Neural cell (in vitro differentiated cells): ENCODE measurements at regions not wholly inside any gene's neighbourhood (a gene's known extent, or its start where the extent isn't known, plus 50 kb on each side); places are given as distances from the start of the nearest gene placed in this dataset.

Experiments used
- H2AFZ ChIP-seq: fragments of 200-600, 300-800 bp; sonication (generic), shearing (Covaris generic); 2 replicates; pipeline ENCODE4 v1.6.0; 2014; ENCODE audit warnings: low read depth, mild to moderate bottlenecking, antibody characterized with exemption, low read length, moderate library complexity
- H3F3A ChIP-seq: fragments of 200-600 bp; shearing (Covaris generic); 2 replicates; pipeline ENCODE4 v1.6.1; 2016; ENCODE audit warnings: mild to moderate bottlenecking, moderate library complexity, mixed read lengths, antibody characterized with exemption, low read length; ENCODE audit not compliant: insufficient read depth, poor library complexity, severe bottlenecking
- H3K27ac ChIP-seq: fragments of 200-600, 300-800 bp; sonication (generic), shearing (Covaris generic); 2 replicates; pipeline ENCODE4 v1.5.1; 2014; ENCODE audit warnings: mild to moderate bottlenecking, low read length, moderate library complexity
- H3K27me3 ChIP-seq: fragments of 300-800, 200-600 bp; sonication (generic), shearing (Covaris generic); 2 replicates; pipeline ENCODE4 v1.6.0; 2014; ENCODE audit warnings: mild to moderate bottlenecking, low read depth, low read length, moderate library complexity; ENCODE audit not compliant: insufficient read depth
- H3K36me3 ChIP-seq: fragments of 300-800, 200-600 bp; sonication (generic), shearing (Covaris generic); 2 replicates; pipeline ENCODE4 v1.5.1; 2014; ENCODE audit warnings: mild to moderate bottlenecking, antibody characterized with exemption, low read length, moderate library complexity; ENCODE audit not compliant: insufficient read depth
- H3K4me2 ChIP-seq: fragments of 300-800, 200-600 bp; sonication (generic), shearing (Covaris generic); 2 replicates; pipeline ENCODE4 v1.6.0; 2014; ENCODE audit warnings: mild to moderate bottlenecking, low read length
- H3K4me3 ChIP-seq: fragments of 300-800, 200-600 bp; sonication (generic), shearing (Covaris generic); 2 replicates; pipeline ENCODE4 v1.5.1; 2014; ENCODE audit warnings: mild to moderate bottlenecking, low read length, moderate library complexity
- H3K79me2 ChIP-seq: fragments of 200-600 bp; shearing (Covaris generic); replicated peaks from 2 replicates; pipeline ENCODE4 v1.6.0; 2014; ENCODE audit warnings: mild to moderate bottlenecking, low read length, moderate library complexity; ENCODE audit not compliant: insufficient read depth
- H3K9ac ChIP-seq: fragments of 300-800, 200-600 bp; sonication (generic), shearing (Covaris generic); 2 replicates; pipeline ENCODE4 v1.6.1; 2016; ENCODE audit warnings: mild to moderate bottlenecking, low read length, mixed read lengths
- H3K9me2 ChIP-seq: fragments of 200-600 bp; shearing (Covaris generic); 2 replicates; pipeline ENCODE4 v1.6.1; 2016; ENCODE audit warnings: mild to moderate bottlenecking, low read length, mixed read lengths; ENCODE audit not compliant: insufficient read depth
- H3K9me3 ChIP-seq: fragments of 200-600, 300-800 bp; sonication (generic), shearing (Covaris generic); 2 replicates; pipeline ENCODE4 v1.6.1; 2016; ENCODE audit warnings: mild to moderate bottlenecking, mixed run types, low read length, moderate library complexity, mixed read lengths
- H4K20me1 ChIP-seq: fragments of 200-600 bp; shearing (Covaris generic); 2 replicates; pipeline ENCODE4 v1.6.1; 2016; ENCODE audit warnings: mild to moderate bottlenecking, mixed run types; ENCODE audit not compliant: insufficient read depth
- CTCF ChIP-seq: fragments of 450-650 bp; IDR thresholded peaks from 2 replicates; pipeline ENCODE4 v1.5.1; 2014; ENCODE audit warnings: antibody characterized with exemption, mild to moderate bottlenecking, moderate library complexity; ENCODE audit not compliant: poor library complexity, severe bottlenecking
- EP300 ChIP-seq: fragments of 450-650 bp; conservative IDR thresholded peaks from 2 replicates; pipeline ENCODE4 v1.6.1; 2014; ENCODE audit warnings: antibody characterized with exemption, mild to moderate bottlenecking, moderate library complexity; ENCODE audit not compliant: poor library complexity, severe bottlenecking
- EZH2 ChIP-seq: fragments of 200-600, 300-800 bp; shearing (Covaris generic), sonication (generic); IDR thresholded peaks from 2 replicates; pipeline ENCODE4 v1.6.1; 2014; ENCODE audit warnings: antibody characterized with exemption, low read length, borderline replicate concordance, mild to moderate bottlenecking; ENCODE audit not compliant: insufficient read depth, poor library complexity, severe bottlenecking
- MXI1 ChIP-seq: fragments of 450-650 bp; conservative IDR thresholded peaks from 2 replicates; pipeline ENCODE4 v1.6.1; 2014; ENCODE audit warnings: antibody characterized with exemption, mild to moderate bottlenecking; ENCODE audit not compliant: poor library complexity, severe bottlenecking
- POLR2AphosphoS5 ChIP-seq: IDR thresholded peaks from 2 replicates; pipeline ENCODE4 v1.6.1; 2012
- RAD21 ChIP-seq: fragments of 450-650 bp; conservative IDR thresholded peaks from 2 replicates; pipeline ENCODE4 v1.6.1; 2014; ENCODE audit warnings: antibody characterized with exemption, mild to moderate bottlenecking, moderate library complexity
- REST ChIP-seq: IDR thresholded peaks from 2 replicates; pipeline ENCODE4 v1.6.1; 2012; ENCODE audit warnings: borderline replicate concordance
- SMC3 ChIP-seq: fragments of 450-650 bp; conservative IDR thresholded peaks from 2 replicates; pipeline ENCODE4 v1.6.1; 2014; ENCODE audit warnings: antibody characterized with exemption, mild to moderate bottlenecking, moderate library complexity; ENCODE audit not compliant: poor library complexity
- TAF1 ChIP-seq: IDR thresholded peaks from 2 replicates; pipeline ENCODE4 v1.6.1; 2012; ENCODE audit warnings: low read depth

GRCh38 chr9:17936365-17936764 is 357.5 kb downstream of the SH3GL2 start:
- Histone ChIP-seq H3K9me2 (no peaks in the 10 kb centered on the region), H3K4me3 (no peak overlapping the region), H3K36me3 (no peaks in the 10 kb centered on the region), H3K27ac (no peak overlapping the region), H3K27me3 (no peaks in the 10 kb centered on the region), H3K79me2 (no peaks in the 10 kb centered on the region), H3K9ac (no peak overlapping the region), H3K9me3 (no peaks in the 10 kb centered on the region), H3F3A (no peaks in the 10 kb centered on the region), H4K20me1 (no peaks in the 10 kb centered on the region), H2AFZ (no peak overlapping the region), H3K4me2 (no peak overlapping the region)
- TF ChIP-seq SMC3, result no peak
- no peak for TF ChIP-seq MXI1
- no peak for TF ChIP-seq EP300
- TF ChIP-seq RAD21, result no peak
- TF ChIP-seq CTCF, result no peak
- no peak for TF ChIP-seq EZH2
- no peak for TF ChIP-seq TAF1
- no peak for TF ChIP-seq REST
- TF ChIP-seq POLR2AphosphoS5, result no peak

GRCh38 chr9:17938035-17938655 is 359.3 kb downstream of the SH3GL2 start:
- TF ChIP-seq REST (no peak), MXI1 (no peak), CTCF (no peak), POLR2AphosphoS5 (no peak)
- Histone ChIP-seq H3K4me3 (no peak overlapping the region), H3K4me2 (no peak overlapping the region)

More at GRCh38 chr9:17938035-17938655, 359.3 kb downstream of the SH3GL2 start:
- H4K20me1 ChIP-seq, result no peaks in the 10 kb centered on the region
- H2AFZ ChIP-seq, result no peak overlapping the region
- no peaks in the 10 kb centered on the region for H3K79me2 ChIP-seq
- no peaks in the 10 kb centered on the region for H3K36me3 ChIP-seq
- H3K27ac ChIP-seq, result no peak overlapping the region
- no peaks in the 10 kb centered on the region for H3F3A ChIP-seq
- H3K27me3 ChIP-seq, result no peaks in the 10 kb centered on the region
- H3K9ac ChIP-seq, result no peak overlapping the region
- no peaks in the 10 kb centered on the region for H3K9me3 ChIP-seq
- H3K9me2 ChIP-seq, result no peaks in the 10 kb centered on the region
